SK-MEL-5 (cell line): ENCODE measurements at regions not wholly inside any gene's neighbourhood (a gene's known extent, or its start where the extent isn't known, plus 50 kb on each side); places are given as distances from the start of the nearest gene placed in this dataset.
A peak's percentile ranks its signal among the peaks of the same experiment; 100 is the strongest.

Experiments used
- DNase-seq: peaks from one replicate; pipeline ENCODE4 v3.0.0-alpha.2; 2016; ENCODE audit warnings: low read depth, low spot score
- in situ Hi-C: cut with HindIII; loops from 2 replicates; pipeline ENCODE4 v1.10.0; 2016; ENCODE audit warnings: low sequenced_read_pairs, high pct_unique_total_duplicates, low pct_unique_long_range_greater_than_20kb

DNA sequence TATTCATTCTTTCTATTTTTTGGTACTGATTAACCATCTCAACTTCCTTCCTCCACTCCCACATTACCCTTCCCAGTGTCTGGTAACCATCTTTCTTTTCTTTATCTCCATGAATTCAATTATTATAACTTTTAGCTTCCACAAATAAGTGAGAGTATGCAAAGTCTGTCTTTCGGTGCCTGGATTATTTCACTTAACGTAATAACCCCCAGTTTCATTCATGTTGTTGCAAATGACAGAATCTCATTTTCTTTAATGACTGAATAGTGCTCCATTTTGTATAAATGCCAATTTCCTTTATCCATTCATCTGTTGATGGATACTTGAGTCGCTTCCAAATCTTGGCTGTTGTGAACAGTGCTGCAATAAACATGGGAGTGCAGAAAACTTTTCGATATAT is 940.4 kb downstream of the GLUD2 start:
- in situ Hi-C loops: no loop called here
- no peak for DNase-seq

DNA sequence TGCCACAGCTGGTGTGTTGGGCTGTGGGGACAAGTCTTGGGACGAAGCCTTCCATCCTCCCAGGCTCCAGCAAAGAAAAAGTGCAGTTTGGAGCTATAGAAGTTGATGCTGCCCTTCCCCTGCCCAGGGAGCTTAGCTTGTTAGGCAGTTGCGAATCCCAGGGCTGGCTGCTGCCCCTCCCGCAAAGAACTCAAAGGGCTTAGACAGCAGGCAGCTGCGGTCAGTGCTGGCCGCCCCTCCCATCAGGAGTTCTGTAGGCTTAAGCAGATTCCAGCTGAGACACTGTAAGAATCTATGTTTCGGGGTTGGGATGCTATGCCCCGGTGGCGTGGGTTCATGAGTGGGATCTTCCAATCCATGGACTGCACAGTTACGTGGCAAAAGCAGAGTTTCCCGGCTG is 956.7 kb downstream of the GLUD2 start:
- in situ Hi-C loops: no loop called here
- no peak for DNase-seq

DNA sequence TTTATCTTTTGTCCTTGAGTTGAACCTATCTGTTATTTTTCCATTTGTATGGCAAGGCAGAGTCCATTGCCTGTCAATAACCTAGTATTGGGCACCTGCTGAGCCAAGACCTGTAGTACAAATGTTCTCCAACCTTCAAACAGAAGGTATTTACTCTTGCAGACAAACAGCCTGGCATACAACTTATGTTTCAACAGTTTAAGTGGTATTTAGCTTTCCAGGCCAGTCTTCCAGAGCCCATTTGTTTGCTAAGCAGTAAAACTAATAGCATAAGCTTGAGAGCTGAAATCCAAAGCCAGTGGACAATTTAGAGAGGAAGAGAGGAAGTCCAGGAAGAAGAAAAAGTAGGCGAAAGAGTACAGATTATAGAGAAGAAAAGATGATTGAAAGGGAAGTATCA is 979.3 kb downstream of the GLUD2 start:
- in situ Hi-C loops: no loop called here
- DNase-seq: no peak

DNA sequence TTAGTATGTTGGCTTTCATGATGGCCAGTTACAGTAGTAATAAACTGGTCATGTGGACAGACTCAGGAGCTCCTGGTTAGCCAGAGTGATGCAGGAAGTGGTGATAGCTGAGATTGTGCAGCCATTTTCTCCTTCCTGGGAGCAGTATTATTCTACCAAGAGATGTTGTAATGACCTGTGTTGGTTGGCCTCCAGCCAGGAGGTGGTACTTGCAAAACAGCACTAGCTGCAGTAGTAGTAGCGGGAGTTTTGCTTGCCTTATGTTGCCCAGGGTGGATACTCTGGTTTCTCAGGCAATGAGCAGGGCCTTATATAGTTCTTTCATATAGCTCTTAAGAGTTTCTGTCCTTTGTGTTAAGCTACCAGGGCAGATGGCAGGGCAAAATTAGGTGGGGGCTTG is 998.8 kb downstream of the GLUD2 start:
- in situ Hi-C loops: no loop called here
- no peak for DNase-seq

DNA sequence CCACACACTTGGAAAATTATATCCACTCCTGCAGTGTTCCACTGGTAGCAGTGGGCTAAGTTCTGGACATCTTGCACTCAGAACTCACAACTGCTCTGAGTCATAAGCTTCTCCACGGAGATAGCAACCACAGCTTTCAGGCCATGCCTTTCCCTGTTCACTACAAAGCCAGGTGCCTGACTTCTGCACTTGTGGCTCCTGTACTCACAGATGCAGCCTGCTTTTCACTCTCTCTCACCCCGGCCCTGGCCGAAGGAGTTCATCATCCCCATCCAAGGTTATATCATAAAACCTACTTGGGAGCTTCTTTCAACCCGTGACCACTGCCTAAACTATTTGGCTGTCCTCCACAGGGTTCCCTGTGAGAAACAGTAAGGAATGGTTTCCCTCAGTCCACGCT is 999.4 kb downstream of the GLUD2 start:
- no peak for DNase-seq

DNA sequence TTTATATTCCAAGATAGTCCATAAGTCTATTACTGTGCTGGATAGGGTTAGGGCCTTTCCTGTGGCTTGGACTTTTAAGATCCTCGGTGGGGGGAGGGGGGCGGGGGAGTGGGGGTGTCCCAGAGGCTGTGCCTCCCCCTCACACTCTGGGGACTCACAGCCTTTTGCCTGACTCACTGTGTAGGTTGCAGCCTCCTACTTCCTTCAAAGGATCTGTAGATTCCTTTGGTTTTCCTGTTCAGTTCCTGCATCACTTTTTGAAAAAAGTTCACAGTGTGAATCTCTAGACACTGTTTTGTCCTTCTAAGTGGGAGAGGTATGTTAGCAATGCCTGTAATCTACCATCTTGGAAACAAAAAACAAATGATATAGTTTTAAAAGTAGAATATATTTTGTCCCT is 999.9 kb downstream of the GLUD2 start:
- DNase-seq: no peak
- in situ Hi-C loops: no loop called here

More for the DNA sequence above, 999.4 kb downstream of the GLUD2 start:
- in situ Hi-C loops: no loop called here

DNA sequence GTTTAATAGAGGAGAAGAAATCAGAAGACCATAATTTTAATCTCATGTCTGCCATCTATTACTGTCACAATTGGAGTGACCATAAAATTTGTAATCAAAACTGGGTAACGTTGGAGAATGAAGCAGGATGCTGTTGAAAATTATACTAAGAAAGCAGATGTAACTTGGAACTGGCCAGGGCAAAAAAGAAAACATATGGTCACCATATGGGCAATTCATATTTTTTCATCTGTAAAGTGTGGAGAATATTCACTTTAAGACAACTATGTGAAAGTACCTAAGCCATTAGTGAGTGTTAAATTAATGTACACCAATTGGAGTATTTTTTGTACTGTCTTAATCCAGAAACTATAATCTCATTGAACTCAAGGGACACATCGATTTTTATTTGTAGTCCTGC is 1008.0 kb downstream of the GLUD2 start:
- in situ Hi-C loops: no loop called here

DNA sequence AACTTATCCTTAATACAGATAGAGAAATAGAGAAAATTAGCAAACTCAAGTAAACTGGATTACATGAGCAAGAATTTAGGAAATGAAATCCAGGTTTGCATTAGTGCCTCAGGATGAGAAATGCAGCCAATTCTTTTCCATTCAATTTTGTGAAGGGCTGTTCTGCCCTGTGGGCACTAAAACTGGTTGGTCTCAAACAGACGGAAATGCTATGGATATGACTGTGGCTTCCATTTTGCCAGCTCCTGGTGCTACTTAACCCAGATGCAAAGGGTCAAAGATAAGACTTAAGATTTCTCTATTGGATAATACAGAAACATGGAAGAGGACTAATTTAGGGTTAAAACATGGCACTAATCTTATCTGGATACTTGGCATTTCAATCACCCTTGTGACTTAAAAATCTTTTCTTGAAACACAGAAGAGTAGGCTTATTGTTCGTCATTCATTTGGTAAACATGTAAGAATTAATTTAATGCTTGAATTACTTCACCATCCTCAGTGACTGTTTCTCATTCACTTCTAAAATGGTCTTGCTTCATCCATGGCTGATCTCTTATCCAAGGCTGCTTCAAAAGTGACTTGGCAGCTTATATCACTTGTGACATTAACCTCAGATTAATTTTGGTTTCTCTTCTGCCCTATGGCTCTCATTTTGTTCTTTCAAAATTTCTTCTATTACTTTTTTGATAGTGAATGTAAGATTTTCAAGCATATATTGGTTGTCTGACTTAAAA is 1008.7 kb downstream of the GLUD2 start:
- in situ Hi-C loops: no loop called here
- no peak for DNase-seq

More for the DNA sequence above, 1008.0 kb downstream of the GLUD2 start:
- no peak for DNase-seq

DNA sequence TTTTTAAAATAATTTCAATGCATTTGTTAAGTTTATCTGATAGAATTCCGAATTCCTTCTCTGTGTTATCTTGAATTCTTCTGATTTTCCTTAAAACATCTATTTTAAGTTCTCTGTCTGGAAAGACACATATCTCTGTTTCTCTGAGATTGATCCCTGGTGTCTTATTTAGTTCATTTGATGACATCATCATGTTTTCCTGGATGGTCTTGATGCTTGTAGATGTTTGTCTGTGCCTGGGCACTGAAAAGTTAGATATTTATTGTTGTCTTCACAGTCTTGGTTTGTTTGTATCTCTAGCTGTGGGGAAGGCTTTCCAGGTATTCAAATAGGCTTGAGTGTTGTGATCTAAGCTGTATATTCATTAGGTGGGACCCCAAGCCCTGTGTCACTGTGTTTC is 1028.8 kb downstream of the GLUD2 start:
- in situ Hi-C loops: no loop called here
- DNase-seq: no peak

DNA sequence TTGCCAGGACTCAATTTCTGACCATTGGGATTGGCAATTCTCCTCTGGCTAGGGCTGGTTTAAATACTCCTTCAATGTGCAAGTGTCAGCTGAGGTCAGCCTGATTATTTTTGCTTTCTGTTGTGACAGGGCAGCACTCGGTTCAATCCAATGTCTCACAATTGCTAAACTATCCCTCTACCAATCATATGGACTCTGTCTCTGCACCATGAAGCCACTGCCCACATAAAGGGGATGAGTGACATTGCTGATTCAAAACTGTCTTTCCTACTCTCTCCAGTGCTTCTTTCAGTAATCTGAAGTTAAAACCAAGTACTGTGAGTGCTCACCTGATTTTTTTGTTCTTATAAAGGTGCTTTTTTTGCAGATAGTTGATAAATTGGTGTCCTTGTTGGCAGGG is 1030.7 kb downstream of the GLUD2 start:
- in situ Hi-C loops: no loop called here

DNA sequence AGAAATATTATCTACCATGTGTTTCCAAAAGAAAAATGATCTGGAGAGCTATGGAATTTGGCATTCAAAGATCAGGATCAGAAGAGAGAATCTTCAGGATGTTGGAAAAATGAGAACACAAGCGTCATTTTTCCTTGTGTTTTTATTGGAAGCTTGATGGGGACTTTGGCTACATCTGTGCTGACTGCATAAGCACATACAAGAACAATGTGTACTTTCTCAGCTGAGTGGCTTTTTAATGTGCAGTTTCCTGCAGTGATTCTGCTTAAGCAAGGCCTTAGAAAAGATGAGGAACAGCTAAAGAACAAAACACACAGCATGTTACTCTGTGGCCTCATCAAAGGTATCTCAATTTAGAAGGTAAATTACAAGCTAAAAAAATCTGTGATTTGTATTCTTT is 1039.9 kb downstream of the GLUD2 start:
- in situ Hi-C loops: no loop called here
- no peak for DNase-seq

More for the DNA sequence above, 1030.7 kb downstream of the GLUD2 start:
- no peak for DNase-seq

DNA sequence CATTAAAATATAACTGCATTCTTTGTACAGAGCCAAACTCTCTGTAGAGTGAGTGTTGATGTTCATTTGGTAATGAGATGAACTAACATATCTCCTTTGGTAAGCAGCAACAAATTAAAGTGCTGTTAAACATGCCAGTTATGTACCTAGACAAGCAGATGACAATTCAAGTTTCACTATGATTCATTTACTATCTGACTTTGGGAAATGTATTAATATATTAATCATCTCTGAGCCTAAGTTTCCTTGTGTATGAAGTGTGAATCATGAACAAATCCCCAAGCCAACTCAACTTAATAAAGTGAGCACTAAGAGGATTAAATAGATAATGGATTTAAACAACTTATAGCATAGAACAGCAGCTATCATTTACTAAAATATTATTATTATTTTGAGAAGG is 1044.2 kb downstream of the GLUD2 start:
- DNase-seq: no peak
- in situ Hi-C loops: no loop called here

DNA sequence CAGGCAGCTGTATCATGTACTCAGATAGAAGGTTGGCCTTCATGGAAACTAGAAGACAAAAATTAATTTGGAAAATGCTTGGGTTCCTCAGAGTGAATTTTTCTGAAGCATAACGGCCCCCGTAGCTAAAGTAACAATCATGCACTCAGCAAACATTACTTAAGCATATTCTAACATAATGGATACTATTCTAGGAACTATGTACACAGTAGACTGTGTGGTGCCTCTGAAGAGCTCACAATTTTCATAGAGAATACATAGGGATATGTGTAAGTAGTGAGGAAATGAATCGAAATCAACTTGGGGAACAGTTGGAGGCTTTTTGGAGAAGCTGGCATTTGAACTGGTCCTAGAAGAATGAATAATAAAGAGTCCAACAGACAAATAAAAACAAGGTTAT is 1045.0 kb downstream of the GLUD2 start:
- in situ Hi-C loops: no loop called here

DNA sequence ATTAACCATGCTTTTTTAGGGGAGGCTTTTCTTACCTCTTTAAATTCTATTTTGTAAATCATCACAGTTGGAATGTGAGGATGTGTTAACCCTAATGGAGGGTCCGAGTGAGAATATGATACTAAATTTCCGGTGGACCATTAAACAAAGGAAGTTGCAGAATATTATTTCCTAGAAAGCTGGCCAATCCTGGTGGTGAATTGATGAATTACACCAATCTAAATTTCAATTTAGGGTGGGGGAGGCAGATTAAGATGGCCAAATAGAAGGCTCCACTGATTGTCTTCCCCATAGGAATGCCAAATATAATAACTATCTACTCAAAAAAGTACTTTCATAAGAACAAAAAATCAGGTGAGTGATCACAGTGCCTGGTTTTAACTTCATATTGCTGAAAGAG is 1045.6 kb downstream of the GLUD2 start:
- DNase-seq: no peak
- in situ Hi-C loops: no loop called here

More for the DNA sequence above, 1045.0 kb downstream of the GLUD2 start:
- no peak for DNase-seq

DNA sequence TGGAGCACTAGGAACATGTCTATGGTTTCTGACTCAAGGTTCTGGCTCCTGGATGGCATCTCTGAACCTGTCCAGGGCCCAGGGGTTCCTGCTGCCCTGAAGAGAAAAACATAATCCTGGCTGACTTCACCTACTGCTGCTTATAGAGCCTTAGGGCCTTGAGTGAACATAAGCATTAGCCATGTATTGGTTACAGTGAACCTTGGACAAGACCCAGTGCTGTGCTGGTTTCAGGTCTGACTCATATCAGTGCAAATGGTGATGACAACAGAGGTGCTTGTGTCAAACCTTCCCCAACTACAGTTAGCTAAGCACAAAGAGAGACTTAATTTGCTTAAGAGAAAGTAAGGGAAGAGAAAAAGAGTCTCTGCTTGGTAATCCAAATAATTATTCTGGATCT is 1047.2 kb downstream of the GLUD2 start:
- DNase-seq: peak; percentile 8
- in situ Hi-C loops: no loop called here

DNA sequence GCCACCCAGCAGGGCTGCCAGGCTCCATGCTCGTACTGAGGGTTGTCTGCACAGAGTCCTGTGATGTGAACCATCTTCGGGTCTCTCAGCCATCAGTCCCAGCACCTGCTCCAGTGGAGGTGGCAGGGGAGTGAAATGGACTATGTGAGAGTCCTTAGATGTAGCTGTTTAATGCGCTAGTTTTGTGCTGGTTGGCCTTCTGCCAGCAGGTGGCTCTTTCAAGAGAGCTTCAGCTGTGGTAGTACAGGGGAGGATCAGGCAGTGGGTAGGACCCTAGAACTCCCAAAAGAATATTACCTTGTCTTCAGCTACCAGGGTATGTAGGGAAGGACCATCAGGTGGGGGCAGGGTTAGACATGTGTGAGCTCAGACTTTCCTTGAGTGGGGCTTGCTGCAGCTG is 1066.0 kb downstream of the GLUD2 start:
- DNase-seq: no peak
- in situ Hi-C loops: no loop called here

DNA sequence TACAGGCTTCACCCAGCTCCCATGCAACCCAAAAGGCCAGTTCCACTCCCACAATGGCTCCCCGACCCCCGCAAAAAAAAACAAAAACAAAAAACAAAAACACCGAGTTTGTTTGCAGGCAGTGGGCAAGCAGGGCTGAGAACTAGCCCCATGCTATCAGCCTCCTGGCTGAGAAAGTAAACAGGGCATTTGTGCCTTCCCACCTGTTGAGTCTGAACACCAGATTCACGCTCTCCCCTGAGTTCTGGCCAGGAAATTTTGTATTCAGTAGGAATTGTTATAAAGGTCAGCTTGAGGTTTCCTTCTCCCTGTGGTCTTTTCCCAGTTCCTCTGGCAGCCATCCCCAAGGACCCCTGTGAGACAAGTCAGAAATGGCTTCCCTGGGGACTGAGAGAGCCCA is 1066.5 kb downstream of the GLUD2 start:
- in situ Hi-C loops: no loop called here
- no peak for DNase-seq

DNA sequence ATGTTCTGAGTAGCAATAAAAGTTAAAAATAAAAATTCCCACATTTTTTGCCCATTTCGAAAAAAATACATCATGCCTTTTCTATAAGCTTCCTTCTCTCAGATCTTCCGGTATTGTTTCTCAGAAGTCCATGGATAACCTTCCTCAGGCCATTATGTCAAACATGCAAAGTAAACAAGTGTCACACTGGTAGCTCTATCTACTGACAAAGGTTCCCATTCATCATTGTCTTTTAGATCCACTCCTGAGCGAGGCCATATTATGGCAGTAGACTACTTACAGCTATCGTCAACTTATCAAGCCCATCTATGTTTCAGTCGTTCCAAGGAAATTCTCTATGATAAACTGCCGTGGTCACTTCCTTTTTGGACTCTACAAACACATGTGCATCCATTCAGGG is 1068.2 kb downstream of the GLUD2 start:
- peak; percentile 62 for DNase-seq
- in situ Hi-C loops: no loop called here

DNA sequence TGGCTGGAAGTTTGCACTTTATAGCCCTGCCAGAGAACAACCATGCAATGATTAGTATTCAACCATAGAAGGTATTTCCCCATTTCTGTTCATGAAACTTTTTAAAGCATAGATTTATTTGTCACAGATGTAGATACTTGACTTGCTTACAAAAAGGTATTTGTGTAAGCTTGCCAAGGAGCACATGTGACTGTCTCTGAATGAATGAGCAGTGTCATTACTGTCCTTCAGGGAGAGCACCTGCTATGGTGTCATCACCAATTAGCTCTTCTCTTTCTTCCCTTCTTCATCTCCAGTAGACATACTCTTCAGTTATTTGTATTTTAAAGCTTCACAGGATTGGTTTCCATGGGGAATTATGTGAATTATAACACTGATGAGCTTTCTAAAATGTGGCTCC is 1064.7 kb upstream of the GRIA3 start:
- in situ Hi-C loops: no loop called here
- DNase-seq: peak; percentile 5

DNA sequence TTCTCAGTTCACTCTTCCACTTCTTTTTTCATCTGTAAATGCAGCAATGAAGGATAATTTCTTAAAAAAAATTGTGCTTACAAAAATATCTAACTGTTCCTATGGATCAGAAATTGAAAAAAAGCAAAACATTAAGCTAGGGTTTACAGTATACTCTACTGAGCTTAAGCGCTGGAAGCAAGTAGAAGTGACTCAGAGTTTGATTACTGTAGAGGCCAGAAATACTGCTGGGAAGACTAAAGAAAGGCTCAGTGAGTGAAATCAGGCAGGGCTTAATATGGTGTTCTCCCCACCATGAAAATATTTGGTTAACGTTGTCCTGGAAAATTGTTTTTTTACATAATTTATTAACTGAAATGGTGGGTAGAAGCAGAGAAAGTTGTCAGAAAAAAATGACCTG is 1061.8 kb upstream of the GRIA3 start:
- no peak for DNase-seq
- in situ Hi-C loops: no loop called here
